GM18868 (cell line): ENCODE measurements at regions not wholly inside any gene's neighbourhood (a gene's known extent, or its start where the extent isn't known, plus 50 kb on each side); places are given as distances from the start of the nearest gene placed in this dataset.
"Not testable (repeated sequence)": the region's sequence is repeated elsewhere in the genome, so short reads cannot be mapped to it uniquely, and the experiment has no call there.

ENCODE experiments used
- ATAC-seq: cut with Tn5 transposase; IDR thresholded peaks from one replicate; pipeline ENCODE4 v1.9.1; 2021; ENCODE audit warnings: mild to moderate bottlenecking, moderate library complexity; ENCODE audit not compliant: unreplicated experiment

GRCh38 chr10:117781216-117781831, 238.8 kb downstream of the EMX2 start:
- ATAC-seq, result no peak

DNA sequence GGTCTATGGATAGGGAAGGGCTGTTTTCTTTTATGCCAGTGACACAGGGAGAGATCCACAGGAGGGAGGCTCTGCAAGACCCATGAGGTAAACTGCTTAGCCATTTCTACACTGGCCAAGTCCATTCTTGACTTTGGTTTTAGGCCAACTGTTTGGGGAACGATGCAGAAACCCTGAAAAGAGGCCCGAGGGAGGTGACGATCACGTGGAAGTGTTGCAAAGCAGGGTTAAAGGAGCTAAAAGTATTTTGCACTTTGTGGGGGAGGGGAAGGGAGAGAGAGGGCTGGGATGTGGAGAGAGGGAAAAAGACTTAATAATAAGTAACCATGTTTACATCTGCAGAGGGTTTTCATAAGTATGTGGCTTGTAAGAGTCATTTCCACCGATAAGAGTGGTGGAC, 239.7 kb downstream of the EMX2 start:
- ATAC-seq, result no peak

GRCh38 chr10:117783698-117784395, 241.3 kb downstream of the EMX2 start:
- ATAC-seq, result no peak

- no peak for ATAC-seq
Observed at GRCh38 chr10:117784776-117785175, 242.2 kb downstream of the EMX2 start.

GRCh38 chr10:117788911-117789310, 246.4 kb downstream of the EMX2 start:
- no peak for ATAC-seq

DNA sequence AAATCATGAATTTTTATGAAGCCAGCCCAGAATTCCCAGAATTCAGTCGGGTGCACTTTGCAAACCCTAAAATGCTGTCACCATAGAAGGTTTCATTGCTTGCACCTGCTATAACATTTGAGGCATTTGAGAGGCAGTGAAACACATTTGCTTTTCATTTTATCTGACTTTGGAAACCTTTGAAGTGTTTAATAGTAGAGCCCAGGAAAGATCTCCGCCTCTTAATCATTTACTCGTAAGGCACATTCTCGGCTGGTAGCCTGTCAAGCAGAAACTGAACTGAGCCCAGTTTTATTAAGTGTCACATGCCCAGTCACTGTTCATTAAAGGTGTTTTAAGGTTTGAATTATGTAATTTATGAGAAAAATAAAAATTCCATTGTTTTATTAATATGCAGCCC, 247.6 kb downstream of the EMX2 start:
- no peak for ATAC-seq

- no peak for ATAC-seq
Observed at GRCh38 chr10:117790621-117791020, 248.1 kb downstream of the EMX2 start.

GRCh38 chr10:117792214-117792613, 249.7 kb downstream of the EMX2 start:
- no peak for ATAC-seq

- ATAC-seq, result no peak
Observed at GRCh38 chr10:117796130-117796745, 250.5 kb downstream of the RAB11FIP2 start.

DNA sequence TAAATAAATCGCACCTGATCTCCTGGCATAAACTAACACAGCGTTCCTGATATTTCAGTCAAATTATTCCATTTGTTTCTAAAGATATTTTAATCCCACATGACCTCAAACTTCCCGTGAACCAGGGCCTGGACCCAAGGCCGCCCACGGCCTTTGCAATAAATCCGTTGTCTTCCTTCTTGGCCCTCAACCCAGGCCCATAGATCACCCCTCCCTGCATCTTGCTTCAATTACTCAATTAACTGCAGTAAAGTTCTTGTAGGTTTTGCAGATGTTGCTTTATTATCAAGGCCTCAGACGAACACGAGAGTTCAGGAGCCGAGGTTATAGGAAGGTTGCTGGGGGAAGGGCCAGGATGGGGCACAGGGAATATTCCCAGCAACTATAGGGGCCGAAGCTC, 249.4 kb downstream of the RAB11FIP2 start:
- ATAC-seq, result no peak

GRCh38 chr10:117801691-117802090, 245.1 kb downstream of the RAB11FIP2 start:
- ATAC-seq, result no peak

DNA sequence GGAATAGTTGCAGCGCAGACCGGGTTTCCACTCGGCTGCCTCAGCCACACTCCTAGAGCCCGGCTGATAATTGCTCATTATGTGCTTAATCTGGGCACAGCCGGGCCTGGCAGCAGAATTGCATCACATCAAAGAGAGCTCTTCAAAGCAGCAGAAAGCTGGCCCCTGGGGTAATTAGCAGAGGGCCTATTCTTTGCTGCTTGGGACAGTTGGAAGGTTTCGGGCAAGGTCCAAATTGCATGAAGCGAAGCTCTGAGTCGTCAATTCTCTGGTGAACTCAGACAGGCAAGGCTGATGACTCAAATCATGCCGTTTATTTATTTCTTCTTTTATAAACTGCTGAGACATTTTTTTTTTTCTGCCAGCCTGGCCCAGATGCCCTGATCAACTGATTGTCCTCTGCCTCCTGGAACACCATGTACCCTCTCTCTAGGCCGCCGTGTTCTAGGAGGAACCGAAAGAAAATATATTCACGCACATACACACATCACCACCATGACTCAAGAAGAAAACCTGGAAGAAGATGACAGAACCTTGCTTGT, 242.2 kb downstream of the RAB11FIP2 start:
- ATAC-seq, result no peak

GRCh38 chr10:117805139-117805538, 241.6 kb downstream of the RAB11FIP2 start:
- ATAC-seq, result no peak

GRCh38 chr10:117807441-117807840, 239.3 kb downstream of the RAB11FIP2 start:
- ATAC-seq, result no peak

DNA sequence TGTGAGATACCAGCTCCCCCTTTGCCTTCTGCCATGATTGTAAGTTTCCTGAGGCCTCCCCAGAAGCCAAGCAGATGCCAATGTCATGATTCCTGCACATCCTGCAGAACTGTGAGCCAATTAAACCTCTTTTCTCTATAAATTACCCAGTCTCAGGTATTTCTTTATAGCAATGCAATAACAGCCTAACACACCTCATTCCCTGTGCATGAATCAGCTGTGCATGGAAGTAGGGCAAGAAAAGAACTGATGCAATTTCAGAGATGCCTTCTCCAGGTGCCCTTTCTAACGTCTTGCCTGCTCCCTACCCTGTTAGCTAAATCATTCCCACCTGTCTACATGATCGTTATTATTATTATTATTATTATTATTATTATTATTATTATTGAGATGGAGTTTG, 230.9 kb downstream of the RAB11FIP2 start:
- ATAC-seq, result not testable (repeated sequence)

DNA sequence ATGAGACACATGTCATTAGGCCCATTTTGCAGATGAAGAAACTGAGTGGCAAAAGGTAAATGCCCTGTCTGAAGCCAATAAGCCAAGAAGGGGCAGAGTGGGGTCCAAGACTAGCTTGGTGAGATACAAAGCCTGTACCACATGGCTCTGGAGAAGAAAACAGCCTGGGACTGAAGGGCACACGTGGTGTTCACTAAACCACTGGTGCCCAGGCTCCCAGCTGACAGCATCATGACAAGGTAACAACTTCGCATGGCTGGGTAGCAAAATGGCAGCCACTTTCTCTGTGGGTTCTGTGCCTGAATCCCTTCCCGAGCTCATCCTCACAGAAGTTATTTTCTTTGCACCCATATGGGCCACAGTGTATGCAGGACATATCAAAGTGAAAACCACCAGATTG, 229.6 kb downstream of the RAB11FIP2 start:
- no peak for ATAC-seq

DNA sequence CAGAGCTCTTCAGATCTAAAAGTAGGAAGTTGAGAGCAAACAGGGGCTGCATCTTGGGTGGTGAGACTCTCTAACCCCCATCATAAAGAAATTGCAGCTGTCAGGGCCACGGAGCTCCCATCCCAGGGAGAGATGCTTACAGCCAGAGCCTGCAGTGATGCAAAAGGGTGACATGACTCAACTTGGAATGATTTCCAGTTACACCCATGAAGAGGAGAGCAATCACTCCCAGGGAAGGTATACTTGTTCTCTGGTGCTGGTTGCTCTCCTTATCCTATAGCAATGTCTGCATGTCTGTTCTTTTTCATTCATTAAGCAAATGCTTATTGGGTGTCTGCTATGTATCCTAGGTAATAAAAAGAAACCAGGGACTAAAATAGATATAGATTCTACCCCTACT, 228.0 kb downstream of the RAB11FIP2 start:
- ATAC-seq, result no peak

DNA sequence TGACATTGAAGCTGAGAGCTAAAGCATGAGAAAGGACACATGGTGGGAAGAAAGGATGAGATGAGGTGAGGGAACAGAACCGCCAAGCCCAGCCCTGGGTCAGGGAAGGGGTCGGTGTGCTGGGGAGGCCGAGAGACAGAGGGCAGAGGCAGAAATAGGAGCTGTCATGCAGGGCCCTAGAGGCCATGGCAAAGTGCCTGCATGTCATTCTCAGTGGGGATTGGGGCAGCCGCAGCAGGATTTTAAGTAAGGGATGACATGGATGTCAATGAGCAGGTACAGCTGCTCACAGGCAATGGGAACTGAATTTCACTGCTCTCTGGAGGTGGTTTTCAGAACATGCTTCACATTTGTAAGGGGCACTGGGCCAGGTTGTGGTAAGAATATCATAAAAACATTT, 227.4 kb downstream of the RAB11FIP2 start:
- ATAC-seq, result no peak

- no peak for ATAC-seq
Observed at GRCh38 chr10:117823980-117824379, 222.8 kb downstream of the RAB11FIP2 start.

DNA sequence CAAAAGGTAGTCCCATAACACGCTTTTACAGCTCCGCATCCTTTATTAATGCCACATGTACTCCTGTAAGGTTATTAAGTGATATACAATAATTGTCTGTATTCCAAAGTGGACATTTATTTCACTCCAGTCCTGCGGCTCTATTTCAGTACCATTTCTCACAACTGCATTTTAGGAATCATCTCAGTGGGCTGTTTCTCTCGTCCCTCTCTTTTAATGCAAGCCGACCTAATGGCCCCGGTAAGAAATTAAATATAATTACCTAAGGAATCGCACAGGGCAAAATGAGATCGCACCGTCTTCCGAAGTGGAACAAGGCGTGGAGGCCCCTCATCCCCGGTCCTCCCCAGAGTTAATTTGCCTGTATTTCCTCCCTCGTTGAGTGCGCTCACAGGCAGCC, 216.5 kb downstream of the RAB11FIP2 start:
- ATAC-seq, result no peak

DNA sequence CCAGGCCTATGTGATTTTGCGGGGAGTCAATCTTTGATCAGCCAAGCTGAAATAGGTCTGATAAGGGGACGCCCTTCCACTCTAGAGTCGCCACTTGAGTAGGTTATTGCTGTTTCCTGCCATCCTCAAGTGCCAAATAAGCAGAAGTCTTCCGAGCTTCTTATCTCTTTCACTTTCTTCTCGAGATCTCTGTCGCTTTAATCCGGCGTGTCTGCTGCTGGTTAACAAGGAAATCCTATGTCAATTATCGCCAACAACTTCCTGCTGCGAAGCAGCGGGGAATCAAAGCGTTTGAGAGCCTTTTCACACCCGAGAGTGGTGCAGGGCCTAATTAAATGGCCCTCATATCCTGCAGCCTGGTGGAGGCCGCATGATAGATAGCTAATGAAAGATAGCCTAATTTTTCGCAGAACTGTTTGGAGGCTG, 215.9 kb downstream of the RAB11FIP2 start:
- ATAC-seq, result no peak
